SU-DHL-6 (cell line): ENCODE measurements at regions not wholly inside any gene's neighbourhood (a gene's known extent, or its start where the extent isn't known, plus 50 kb on each side); places are given as distances from the start of the nearest gene placed in this dataset.

Experiments
- H2AFZ ChIP-seq: fragments of 200-600 bp; sonication (generic); 2 replicates; pipeline ENCODE4 v1.6.1; 2014; ENCODE audit warnings: low read depth, mild to moderate bottlenecking, moderate library complexity, mixed read lengths, antibody characterized with exemption, low read length; ENCODE audit not compliant: severe bottlenecking
- H3F3A ChIP-seq: fragments of 200-600 bp; shearing (Covaris generic); 2 replicates; pipeline ENCODE4 v1.6.0; 2016; ENCODE audit warnings: antibody characterized with exemption, mild to moderate bottlenecking; ENCODE audit not compliant: insufficient read depth
- H3K27ac ChIP-seq: fragments of 200-600 bp; sonication (generic); 2 replicates; pipeline ENCODE4 v1.5.1; 2016; ENCODE audit warnings: low read depth, mild to moderate bottlenecking, low read length, moderate library complexity, mixed read lengths
- H3K27me3 ChIP-seq: fragments of 200-600 bp; sonication (generic), shearing (Covaris generic); 2 replicates; pipeline ENCODE4 v1.6.0; 2014; ENCODE audit warnings: mild to moderate bottlenecking, low read length
- H3K36me3 ChIP-seq: fragments of 200-600 bp; sonication (generic); 2 replicates; pipeline ENCODE4 v1.6.1; 2014; ENCODE audit warnings: mild to moderate bottlenecking, low read length, mixed read lengths
- H3K4me2 ChIP-seq: fragments of 300-600, 200-600 bp; shearing (Covaris generic), sonication (generic); 2 replicates; pipeline ENCODE4 v1.6.0; 2014; ENCODE audit warnings: low read length, low read depth, mild to moderate bottlenecking; ENCODE audit not compliant: poor library complexity, severe bottlenecking
- H3K4me3 ChIP-seq: fragments of 200-600 bp; sonication (generic); 2 replicates; pipeline ENCODE4 v1.5.1; 2014; ENCODE audit warnings: antibody characterized with exemption, low read length, mild to moderate bottlenecking, mixed read lengths; ENCODE audit not compliant: insufficient read depth, poor library complexity, severe bottlenecking
- H3K79me2 ChIP-seq: fragments of 200-600 bp; sonication (generic); 2 replicates; pipeline ENCODE4 v1.6.1; 2014; ENCODE audit warnings: mild to moderate bottlenecking, low read length, moderate library complexity; ENCODE audit not compliant: insufficient read depth
- H3K9ac ChIP-seq: fragments of 200-600 bp; sonication (generic); 2 replicates; pipeline ENCODE4 v1.7.0; 2014; ENCODE audit warnings: mild to moderate bottlenecking, low read length
- H3K9me2 ChIP-seq: fragments of 200-600 bp; sonication (generic); replicated peaks from 2 replicates; pipeline ENCODE4 v1.6.1; 2014; ENCODE audit warnings: low read length; ENCODE audit not compliant: insufficient read depth
- H3K9me3 ChIP-seq: fragments of 200-600 bp; sonication (generic); 2 replicates; pipeline ENCODE4 v1.6.1; 2014; ENCODE audit warnings: low read length, mixed read lengths; ENCODE audit not compliant: insufficient read depth
- H4K20me1 ChIP-seq: fragments of 200-600 bp; sonication (generic); 2 replicates; pipeline ENCODE4 v1.6.1; 2014; ENCODE audit warnings: low read depth, mild to moderate bottlenecking, antibody characterized with exemption, low read length, moderate library complexity, mixed read lengths
- CTCF ChIP-seq: fragments of 200-600 bp; sonication (generic); IDR thresholded peaks from one replicate; pipeline ENCODE4 v1.5.1; 2017; ENCODE audit warnings: antibody characterized with exemption, mild to moderate bottlenecking, low read length, moderate library complexity; ENCODE audit not compliant: insufficient read depth, poor library complexity, severe bottlenecking
- EZH2phosphoT487 ChIP-seq: fragments of 200-600 bp; sonication (generic), shearing (Covaris generic); conservative IDR thresholded peaks from 2 replicates; pipeline ENCODE4 v1.6.1; 2018; ENCODE audit warnings: mild to moderate bottlenecking, antibody characterized with exemption, low read length, moderate library complexity, mixed read lengths

- H3K9ac ChIP-seq, result no peak overlapping the region
- H2AFZ ChIP-seq, result no peak overlapping the region
- H3K36me3 ChIP-seq, result no peaks in the 10 kb centered on the region
- no peak overlapping the region for H3K4me2 ChIP-seq
- no peaks in the 10 kb centered on the region for H3F3A ChIP-seq
- no peak overlapping the region for H3K27ac ChIP-seq
- no peaks in the 10 kb centered on the region for H3K79me2 ChIP-seq
- H3K4me3 ChIP-seq, result no peak overlapping the region
- no peaks in the 10 kb centered on the region for H3K9me2 ChIP-seq
- no peaks in the 10 kb centered on the region for H3K9me3 ChIP-seq
- no peaks in the 10 kb centered on the region for H4K20me1 ChIP-seq
- TF ChIP-seq CTCF, result no peak
- no peak for TF ChIP-seq EZH2phosphoT487
- H3K27me3 ChIP-seq, result no peaks in the 10 kb centered on the region
These were observed 286.8 kb downstream of the DIO2 start for GRCh38 chr14:79924551-79924950.

- Histone ChIP-seq H2AFZ (no peak overlapping the region), H3F3A (no peaks in the 10 kb centered on the region), H3K79me2 (no peaks in the 10 kb centered on the region), H3K9ac (no peak overlapping the region), H3K4me3 (no peak overlapping the region), H4K20me1 (no peaks in the 10 kb centered on the region), H3K27ac (no peak overlapping the region), H3K9me2 (no peaks in the 10 kb centered on the region), H3K9me3 (no peaks in the 10 kb centered on the region), H3K4me2 (no peak overlapping the region), H3K27me3 (no peaks in the 10 kb centered on the region), H3K36me3 (no peaks in the 10 kb centered on the region)
- TF ChIP-seq EZH2phosphoT487 (no peak), CTCF (no peak)
These were observed 291.1 kb downstream of the DIO2 start for GRCh38 chr14:79920180-79920692.
